T-helper 1 cell treated with Interleukin-12 subunit alpha and Interleukin-12 subunit beta and Interleukin-4 antibody, amounts not matched to agents 30 ng/mL and 1 ng/mL, for 36 hours (primary cell): ENCODE measurements at regions not wholly inside any gene's neighbourhood (a gene's known extent, or its start where the extent isn't known, plus 50 kb on each side); places are given as distances from the start of the nearest gene placed in this dataset.

ENCODE experiments used
- intact Hi-C: fragments of 100-400 bp; cut with micrococcal nuclease; formaldehyde crosslinking; loops from one replicate; pipeline ENCODE4 v1.15.1; 2024

DNA sequence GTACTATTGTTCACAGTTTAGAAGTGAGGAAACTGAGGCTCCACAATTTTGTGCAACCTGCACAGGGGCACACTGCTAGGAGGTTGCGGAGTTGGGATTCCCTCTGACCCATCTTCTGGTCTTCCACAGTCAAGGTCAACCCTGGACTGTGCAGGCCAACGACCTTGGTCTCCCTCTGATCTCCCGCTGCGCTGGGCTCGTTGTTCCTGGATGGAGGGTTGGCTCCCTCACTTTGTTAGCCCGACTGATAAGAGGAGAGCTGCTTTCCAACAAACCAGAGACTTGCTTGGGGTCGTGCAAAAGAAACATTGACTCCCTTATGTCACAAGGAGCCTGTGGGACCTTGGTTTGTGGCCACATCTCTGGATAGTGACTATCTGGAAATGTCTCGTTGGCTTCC is 187.6 kb downstream of the MYCN start:
- intact Hi-C loops: no loop called here

DNA sequence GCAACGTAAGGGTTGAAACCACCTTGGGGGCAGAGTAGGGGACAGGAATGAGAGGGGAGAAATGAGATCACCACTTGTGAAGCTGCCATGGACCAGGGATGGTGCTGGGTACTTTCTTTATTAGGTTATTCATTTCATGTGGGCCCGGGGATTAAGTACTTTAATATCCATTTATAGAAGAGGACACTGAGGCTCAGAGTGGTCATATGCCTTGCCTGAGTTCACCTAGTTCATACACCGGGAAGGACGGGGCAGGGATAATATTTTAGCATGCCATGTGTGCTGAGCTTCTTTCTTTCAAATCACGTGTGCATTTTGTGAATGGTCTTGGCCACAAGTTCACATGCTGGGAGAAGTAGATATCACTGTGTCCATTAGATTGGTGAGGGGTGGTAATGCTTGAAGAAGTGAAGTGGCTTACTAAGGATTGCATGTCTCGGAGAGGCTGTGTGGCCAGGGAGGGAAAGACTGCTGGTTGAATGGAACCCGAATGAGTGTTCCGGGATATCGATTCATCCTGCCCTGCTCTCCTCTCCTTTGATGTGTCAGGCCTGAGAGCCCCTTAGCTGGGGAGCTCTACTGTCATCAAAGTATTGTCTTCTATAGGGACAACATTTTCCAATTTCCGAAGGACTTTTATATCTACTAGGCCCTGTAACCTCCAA is 187.1 kb downstream of the MYCN start:
- intact Hi-C loops: no loop called here

DNA sequence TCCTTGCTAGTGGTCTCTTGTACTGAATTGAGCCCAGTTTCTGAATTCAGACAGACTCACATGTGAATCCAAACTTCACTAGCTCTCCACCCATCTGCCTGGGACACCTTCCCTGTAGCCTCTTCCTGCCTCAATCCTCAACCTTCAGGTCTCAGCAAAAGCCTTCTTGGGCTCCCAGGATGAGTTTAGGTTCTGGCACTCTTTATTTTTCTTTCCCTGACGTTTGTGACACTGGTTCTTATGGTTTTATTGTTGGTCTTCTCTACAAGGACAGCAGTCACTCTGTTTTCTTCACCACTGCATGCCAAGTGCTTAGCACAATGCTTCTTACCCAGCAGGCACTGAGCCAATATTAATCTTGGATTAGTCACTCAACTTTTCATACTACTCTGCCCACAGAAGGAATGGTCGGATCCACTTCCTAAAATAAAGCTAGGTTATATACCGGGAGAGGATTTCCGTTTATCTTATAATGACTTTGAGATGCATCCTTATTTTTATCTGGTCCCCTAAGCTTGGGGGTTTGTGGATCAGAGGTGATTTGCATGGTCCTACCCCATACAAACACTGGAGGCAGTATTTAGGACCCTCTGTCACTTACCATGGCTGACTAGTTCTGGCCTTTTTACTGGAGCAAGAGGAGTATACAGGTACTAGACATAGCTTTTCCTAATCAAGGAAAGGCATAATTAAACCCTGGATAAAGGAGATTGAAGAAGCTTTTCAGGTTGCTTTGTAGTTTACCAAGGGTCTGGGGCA is 186.3 kb downstream of the MYCN start:
- intact Hi-C loops: no loop called here

DNA sequence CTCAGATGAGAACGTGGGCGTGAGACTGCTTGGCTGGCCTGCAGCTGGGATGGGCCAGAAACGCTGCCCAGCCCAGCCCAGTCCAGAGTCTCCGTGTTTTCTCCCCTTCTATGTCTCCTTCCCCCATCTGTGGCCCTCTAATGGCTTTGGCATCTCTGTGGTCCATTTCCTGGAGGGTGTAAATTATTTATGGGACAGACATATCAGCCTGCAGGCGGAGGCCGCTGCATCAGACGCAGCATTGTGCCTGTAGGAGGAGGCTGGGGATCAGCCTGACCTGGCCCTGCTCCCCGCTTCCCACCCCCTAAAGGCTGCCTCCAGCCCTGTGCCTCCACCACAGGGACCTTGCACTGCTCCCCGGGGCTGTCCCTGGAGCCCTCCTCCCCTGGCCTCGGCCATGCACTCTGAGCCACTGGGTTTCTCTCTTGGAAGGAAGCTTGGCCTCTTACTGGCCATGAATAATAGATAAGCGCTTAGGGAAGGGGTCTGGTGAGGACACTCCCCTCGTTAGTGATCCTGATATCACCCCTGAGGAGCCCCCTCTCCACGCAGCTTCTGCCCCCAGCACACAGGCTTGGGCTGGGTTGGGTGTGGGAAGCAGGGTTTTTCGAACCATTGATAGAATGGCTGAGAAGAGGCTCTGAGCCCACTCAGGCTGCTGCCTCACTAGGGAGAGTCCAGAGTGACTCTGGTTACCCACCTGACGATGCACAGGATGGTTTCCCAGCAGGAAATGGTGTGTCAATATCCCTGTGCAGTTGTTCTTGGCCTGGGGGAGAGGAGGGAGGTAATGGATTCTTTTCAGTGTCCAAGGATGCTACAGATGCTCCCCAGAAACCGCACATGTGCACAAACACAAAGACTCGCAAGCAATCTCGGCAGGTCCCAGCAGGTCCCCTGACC is 185.5 kb downstream of the MYCN start:
- intact Hi-C loops: no loop called here

DNA sequence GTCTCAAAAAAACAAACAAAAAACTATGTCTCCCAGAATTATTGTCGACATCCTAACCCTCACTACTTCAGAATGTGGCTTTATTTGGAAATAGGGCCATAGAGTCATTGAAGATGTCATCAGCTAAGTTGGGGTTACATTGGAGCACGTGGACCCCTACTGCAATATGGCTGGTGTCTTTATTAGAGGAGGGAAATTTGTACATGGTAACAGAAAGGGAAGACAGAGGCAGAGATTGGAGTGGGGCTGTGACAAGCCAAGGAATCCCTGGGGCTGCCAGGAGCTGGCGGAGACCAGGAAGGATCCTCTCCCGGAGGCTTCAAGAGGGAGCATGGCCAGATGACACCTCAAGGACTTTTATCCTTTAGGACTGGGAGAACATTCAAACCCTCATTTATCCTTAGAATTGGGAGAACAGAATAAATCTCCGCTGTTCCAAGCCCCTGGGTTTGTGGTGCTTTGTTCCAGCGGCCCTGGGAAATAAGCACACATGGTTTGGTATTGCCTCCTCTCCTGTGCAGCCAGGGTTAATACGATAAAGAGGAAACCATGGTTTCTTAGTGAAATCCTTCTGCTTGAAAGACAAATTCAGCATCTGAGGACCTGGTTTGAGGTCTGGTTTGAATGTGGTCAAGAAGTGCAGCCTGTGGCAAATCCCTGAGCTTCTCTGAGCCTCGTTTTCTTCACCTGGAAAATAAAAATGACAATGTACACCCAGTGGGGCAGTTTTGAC is 184.7 kb downstream of the MYCN start:
- intact Hi-C loops: no loop called here

DNA sequence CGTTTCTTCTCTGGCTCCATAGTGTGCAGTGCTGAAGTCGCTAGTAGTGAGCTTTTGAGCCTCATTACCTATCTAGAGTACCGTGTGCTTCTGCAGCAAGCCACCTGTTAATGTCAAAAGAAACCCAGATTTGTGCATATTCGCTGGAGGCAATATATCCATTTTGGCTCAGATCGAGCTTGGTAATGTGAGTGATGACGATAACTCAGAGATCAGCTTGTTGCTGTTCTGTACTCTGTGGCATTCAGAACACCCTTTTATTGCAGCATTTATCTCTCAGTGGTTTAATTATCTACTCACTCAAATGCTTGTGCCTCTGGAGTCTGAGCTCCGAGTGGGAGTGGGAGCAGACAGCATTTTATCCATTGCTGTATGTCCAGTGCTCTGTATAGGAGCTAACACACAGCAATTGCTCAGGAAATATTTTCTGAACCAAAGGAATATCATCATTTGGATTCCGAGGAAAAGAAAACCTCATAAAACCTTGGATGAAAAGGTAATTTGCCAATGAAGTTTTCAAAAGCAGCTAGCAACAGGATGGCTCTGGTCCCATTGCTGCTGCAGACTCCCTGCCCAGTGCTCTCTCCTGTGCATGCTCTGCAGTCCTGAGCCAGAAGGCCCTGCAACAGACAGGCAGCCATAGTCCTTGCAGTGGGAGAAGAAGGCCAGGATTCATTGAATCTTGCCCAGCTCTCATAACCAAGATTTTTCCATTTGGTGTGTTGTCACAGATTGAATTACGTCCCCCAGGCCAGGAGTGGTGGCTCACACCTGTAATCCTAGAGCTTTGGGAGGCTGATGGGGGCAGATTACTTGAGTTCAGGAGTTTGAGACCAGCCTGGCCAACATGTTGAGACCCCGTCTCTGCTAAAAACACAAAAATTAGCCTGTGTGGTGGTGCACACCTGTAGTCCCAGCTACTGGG is 183.8 kb downstream of the MYCN start:
- intact Hi-C loops: no loop called here

DNA sequence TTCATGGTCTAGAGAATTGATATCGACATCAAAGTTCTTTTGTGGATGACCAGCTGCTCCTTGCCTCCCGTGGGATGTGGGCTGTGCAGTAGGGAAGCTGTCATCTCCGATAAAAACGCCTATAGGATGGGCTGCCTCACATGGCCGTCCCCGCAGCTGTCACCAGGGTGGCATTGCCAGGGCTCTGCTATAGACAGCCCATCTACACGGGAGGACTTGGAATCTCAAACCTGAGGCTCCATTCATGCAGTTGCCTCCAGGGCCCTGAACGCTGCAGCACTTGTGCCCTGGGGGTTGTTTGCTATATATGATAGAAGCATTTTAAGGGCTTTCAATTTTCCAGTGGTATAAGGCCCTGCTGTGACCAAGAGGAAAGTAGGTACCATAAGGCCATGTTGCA is 183.1 kb downstream of the MYCN start:
- intact Hi-C loops: no loop called here

DNA sequence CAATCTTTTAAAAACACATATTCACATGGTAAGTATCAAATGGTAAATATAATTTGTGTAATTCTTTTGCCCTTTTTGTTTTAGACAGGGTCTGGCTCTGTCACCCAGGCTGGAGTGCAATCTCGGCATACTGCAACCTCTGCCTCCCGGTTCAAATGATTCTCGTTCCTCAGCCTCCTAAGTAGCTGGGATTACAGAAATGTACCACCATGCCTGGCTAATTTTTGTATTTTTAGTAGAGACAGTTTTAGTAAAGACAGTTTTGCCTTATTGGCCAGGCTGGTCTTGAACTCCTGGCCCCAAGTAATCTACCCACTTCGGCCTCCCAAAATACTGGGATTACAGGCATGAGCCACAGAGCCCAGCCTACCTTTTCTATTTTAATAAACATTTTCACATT is 182.2 kb downstream of the MYCN start:
- intact Hi-C loops: no loop called here

DNA sequence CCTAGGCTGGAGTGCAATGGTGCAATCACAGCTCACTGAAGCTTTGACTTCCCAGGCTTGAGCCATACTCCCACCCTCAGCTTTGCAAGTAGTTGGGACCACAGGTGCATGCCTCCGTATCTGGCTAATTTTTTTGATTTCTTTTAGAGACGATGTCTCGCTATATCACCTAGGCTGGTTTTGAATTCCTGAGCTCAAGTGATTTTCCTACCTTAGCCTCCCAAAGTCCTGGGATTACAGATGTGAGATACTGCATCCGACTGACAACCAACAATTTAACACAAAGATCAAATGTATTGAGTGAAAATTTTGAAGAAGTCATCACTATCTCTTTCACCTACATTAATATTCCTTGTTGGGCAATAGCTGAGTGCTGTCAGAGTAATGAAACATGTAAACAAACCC is 181.6 kb downstream of the MYCN start:
- intact Hi-C loops: no loop called here

DNA sequence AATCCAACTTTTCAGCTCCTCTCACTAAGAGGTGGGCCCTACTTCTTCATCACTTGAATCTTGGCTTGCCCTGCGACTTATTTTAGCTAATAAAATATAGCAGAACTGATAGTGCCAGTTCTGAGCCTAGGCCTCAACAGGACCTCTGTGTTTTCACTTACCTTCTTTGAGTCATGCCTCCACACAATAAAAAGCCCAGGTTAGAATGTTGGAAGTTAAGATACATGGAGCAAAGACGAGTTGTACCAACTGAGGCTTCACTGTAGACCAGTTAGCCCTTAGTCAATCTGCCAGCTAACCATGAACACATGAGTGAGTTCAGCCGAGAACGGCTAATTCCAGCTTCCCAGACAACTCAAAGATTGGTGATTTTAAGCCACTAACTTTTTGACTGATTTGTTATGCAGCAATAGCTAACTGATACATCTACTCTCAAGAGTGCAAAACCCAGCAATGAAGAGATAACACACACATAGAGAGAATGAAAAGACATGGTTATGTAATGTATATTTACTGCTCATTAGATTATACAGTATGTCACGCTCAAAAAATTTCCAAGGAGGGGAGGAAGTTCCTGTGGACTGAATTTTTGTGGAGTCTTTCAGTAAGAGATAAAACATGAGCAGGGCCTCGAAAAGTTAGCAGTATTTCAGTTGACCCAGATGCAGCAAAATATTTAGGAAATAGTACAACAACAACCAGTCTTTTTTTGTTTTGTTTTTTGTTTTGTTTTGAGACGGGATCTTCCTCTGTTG is 181.1 kb downstream of the MYCN start:
- intact Hi-C loops: no loop called here

DNA sequence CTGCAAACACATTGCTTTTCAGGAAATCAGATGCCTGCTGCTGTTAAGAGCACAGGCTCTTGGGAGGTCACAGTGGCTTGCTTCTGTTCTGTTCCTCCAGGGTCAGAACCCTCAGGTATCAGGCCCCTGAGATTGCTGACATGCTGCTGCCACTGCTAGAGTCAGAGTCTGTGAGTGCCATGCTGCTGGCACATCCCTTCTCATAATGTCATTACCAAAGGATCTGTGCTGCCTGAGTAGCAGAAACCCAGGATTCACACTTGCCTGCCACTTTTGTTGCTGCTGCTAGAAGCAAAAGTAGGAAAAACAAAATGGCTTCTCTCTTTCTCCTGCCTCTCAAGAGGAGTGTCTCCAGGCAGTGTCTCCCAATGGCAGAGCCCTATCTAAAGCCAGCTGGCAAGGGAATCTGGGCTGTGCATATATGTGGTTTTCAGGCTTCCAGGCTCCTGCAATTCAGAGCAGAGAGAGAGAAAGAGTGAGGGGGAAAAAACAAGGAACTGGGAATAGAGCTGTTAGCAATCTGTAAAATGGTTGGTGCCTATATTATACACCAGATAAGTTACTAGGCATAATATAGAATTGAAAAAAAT is 180.3 kb downstream of the MYCN start:
- intact Hi-C loops: no loop called here

DNA sequence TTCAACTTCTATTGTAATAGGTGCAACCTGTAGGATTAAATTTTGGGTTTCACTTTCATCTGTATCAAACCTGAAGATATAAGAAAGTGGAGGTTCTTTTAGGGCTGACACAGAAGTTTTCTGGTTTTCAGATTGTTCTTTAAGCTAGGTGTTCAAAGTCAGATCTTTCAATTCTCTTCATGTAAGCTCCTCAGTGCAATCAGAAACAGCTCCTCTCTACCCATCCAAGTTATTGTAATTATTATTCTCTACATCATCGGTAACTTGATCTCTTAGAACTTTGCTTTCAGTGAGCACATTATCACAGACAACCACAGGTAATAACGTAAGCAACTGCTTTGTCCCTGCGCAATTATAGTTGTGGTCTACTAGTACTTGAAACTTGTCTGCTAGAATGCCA is 179.4 kb downstream of the MYCN start:
- intact Hi-C loops: no loop called here

DNA sequence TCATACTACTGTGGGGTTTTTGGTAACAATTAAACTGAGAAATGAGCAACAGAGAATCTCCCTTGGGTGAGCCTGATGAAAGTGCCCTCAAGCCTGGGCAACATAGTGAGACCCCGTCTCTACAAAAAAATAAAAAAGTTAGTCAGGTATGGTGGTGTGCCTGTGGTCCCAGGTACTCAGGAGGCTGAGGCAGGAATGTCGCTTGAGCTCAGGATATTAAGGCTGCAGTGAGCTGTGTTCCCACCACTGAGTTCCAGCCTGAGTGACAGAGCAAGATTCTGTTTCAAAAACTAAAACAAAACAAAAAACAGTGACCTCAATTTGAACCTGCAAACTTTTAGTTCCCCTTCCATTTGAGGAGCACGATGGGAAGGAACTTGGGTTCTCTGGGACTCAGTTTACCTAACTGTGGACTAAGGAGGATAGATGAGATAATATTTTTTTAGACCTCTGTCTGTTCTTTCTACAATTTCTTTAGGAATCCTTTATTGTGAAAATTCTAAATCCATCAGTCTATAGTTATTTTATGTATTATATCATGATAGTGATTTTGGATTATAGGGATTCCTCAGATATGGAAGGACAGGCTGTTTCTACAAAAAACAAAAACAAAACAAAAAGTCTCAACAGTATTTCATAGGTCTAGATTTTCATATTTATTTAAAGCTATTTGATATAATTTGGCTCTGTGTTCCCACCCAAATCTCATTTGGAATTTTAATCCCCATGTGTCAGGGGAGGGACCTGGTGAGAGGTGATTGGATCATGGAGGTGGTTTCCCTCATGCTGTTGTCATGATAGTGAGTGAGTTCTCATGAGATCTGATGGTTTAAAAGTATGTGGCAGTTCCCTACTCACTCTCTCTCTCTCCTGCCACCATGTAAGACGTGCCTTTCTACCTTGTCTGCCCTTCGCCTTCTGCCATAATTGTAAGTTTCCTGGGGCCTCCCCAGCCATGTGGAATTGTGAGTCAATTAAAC is 178.6 kb downstream of the MYCN start:
- intact Hi-C loops: no loop called here

DNA sequence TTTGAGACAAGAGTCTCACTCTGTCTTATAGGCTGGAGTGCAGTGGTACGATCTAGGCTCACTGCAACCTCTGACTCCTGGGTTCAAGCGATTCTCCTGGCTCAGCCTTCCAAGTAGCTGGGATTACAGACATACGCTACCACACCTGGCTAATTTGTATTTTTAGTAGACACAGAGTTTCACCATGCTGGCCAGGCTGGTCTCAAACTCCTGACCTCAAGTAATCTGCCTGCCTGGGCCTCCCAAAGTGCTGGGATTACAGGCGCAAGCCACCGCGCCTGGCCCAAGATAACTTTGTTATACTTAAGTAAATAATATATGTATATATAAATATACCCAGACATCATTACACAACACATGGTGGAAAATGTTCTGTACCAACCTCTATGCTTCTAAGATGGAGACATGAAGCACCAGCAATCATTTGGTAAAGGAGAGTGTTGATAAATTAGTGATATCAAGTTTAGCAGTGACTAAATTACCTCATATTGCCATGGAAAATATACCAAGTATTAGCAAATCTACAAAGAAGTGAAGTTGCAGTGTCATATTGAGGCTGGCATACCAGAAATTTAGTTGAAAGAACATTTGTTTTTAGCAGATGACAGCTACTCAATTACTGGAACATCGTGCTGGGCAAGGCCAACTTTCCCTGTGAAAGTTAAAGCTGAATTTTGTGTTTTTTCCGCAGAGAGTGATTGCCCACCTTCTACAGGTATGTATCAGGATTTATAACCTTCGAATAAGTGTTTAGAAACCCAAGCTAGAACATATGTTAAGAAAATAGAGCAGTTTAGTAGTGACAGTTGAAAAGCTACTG is 177.7 kb downstream of the MYCN start:
- intact Hi-C loops: no loop called here

DNA sequence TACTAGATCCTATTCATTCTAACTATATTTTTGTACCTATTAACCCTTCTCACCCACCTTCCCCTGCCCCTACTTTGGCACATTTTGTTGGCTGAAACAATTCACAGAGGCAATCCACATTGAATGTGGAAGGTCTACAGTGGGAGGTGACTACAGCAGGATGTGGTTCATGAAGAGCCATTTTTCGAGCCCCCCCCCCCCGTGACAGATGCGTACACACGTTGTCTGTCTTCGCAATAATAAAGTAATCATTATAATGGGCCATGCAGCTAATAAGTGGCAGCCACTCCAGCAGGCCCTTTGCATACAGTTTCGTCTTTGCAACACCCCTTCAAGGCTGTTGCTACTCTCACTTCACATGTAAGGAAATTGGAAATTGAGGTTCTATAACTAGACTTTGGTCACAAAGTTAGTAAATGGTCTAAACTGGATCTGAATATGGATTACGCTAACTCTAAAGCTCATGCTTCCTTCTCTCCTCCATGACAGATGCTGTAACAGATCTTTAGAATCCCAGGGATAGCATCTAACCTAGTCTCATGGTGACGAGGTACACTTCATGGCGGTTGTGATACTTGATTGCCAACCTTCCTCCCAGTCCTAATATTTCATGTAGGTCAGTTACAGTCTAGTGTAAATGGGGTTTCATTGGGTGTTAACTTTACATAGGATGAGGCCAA is 176.8 kb downstream of the MYCN start:
- intact Hi-C loops: no loop called here
